GM23338 (cell line): ENCODE measurements at regions not wholly inside any gene's neighbourhood (a gene's known extent, or its start where the extent isn't known, plus 50 kb on each side); places are given as distances from the start of the nearest gene placed in this dataset.

ENCODE experiments used
- ATAC-seq: fragments of 200-7000 bp; cut with Tn5 transposase; 3 replicates; pipeline ENCODE4 v1.9.1; 2020
- DNase-seq: peaks from one replicate; pipeline ENCODE4 v3.0.0-alpha.2; 2015; ENCODE audit warnings: low spot score
- H2AFZ ChIP-seq: fragments of 200-600 bp; sonication (generic); 2 replicates; pipeline ENCODE4 v1.8.0; 2016; ENCODE audit warnings: antibody characterized with exemption, mild to moderate bottlenecking, moderate library complexity
- H3F3A ChIP-seq: fragments of 200-600 bp; sonication (generic); replicated peaks from 2 replicates; pipeline ENCODE4 v1.8.0; 2017; ENCODE audit warnings: antibody characterized with exemption, mixed run types, low read depth
- H3K27ac ChIP-seq: fragments of 200-600 bp; sonication (generic); 2 replicates; pipeline ENCODE4 v1.6.1; 2016; ENCODE audit warnings: low read depth
- H3K27me3 ChIP-seq: fragments of 200-600 bp; sonication (generic); 2 replicates; pipeline ENCODE4 v1.8.0; 2016; ENCODE audit warnings: mild to moderate bottlenecking, mixed run types, moderate library complexity; ENCODE audit not compliant: insufficient read depth
- H3K36me3 ChIP-seq: fragments of 200-600 bp; sonication (generic); 2 replicates; pipeline ENCODE4 v1.8.0; 2016; ENCODE audit warnings: mild to moderate bottlenecking; ENCODE audit not compliant: insufficient read depth
- H3K4me1 ChIP-seq: fragments of 200-600 bp; sonication (generic); 2 replicates; pipeline ENCODE4 v1.8.0; 2016; ENCODE audit warnings: mild to moderate bottlenecking, moderate library complexity; ENCODE audit not compliant: insufficient read depth
- H3K4me2 ChIP-seq: fragments of 200-600 bp; sonication (generic); 2 replicates; pipeline ENCODE4 v1.7.1; 2017; ENCODE audit warnings: mixed run types
- H3K4me3 ChIP-seq: fragments of 200-600 bp; sonication (generic); 2 replicates; pipeline ENCODE4 v1.6.1; 2016; ENCODE audit warnings: mixed run types
- H3K79me2 ChIP-seq: fragments of 200-600 bp; sonication (generic); replicated peaks from 2 replicates; pipeline ENCODE4 v1.8.0; 2017; ENCODE audit warnings: mild to moderate bottlenecking; ENCODE audit not compliant: insufficient read depth
- H3K9me2 ChIP-seq: fragments of 200-600 bp; sonication (generic); 2 replicates; pipeline ENCODE4 v1.8.0; 2017; ENCODE audit not compliant: insufficient read depth
- H4K20me1 ChIP-seq: fragments of 200-600 bp; sonication (generic); replicated peaks from 2 replicates; pipeline ENCODE4 v1.8.0; 2017; ENCODE audit warnings: mild to moderate bottlenecking; ENCODE audit not compliant: insufficient read depth
- H3K27ac Mint-ChIP-seq: 2 replicates; pipeline ENCODE4 v1.8.0; 2020; ENCODE audit warnings: inconsistent platforms, mild to moderate bottlenecking, moderate library complexity, mixed read lengths
- H3K27me3 Mint-ChIP-seq: 3 replicates; pipeline ENCODE4 v1.8.0; 2022; ENCODE audit warnings: low read depth, mild to moderate bottlenecking, moderate library complexity, mixed read lengths, inconsistent platforms; ENCODE audit not compliant: insufficient read depth, poor library complexity
- H3K36me3 Mint-ChIP-seq: 3 replicates; pipeline ENCODE4 v1.8.0; 2021; ENCODE audit warnings: low read depth, mild to moderate bottlenecking, inconsistent platforms, moderate library complexity, mixed read lengths
- H3K4me1 Mint-ChIP-seq: 3 replicates; pipeline ENCODE4 v1.8.0; 2020; ENCODE audit warnings: mild to moderate bottlenecking, inconsistent platforms, mixed read lengths
- H3K4me3 Mint-ChIP-seq: 3 replicates; pipeline ENCODE4 v1.8.0; 2021; ENCODE audit warnings: moderate library complexity, mild to moderate bottlenecking, inconsistent platforms, mixed read lengths
- H3K9me3 Mint-ChIP-seq: 3 replicates; pipeline ENCODE4 v1.8.0; 2020; ENCODE audit warnings: moderate library complexity, mild to moderate bottlenecking, inconsistent platforms, mixed read lengths
- EZH2 ChIP-seq: fragments of 200-600 bp; sonication (generic); IDR thresholded peaks from one replicate; pipeline ENCODE4 v1.8.0; 2017; ENCODE audit warnings: antibody characterized with exemption, mild to moderate bottlenecking, low read depth; ENCODE audit not compliant: unreplicated experiment
- EZH2phosphoT487 ChIP-seq: fragments of 200-600 bp; sonication (generic); IDR thresholded peaks from one replicate; pipeline ENCODE4 v1.8.1; 2018; ENCODE audit warnings: antibody characterized with exemption; ENCODE audit not compliant: unreplicated experiment
- JUNB ChIP-seq: IDR thresholded peaks from one replicate; pipeline ENCODE4 v1.6.1; 2016; ENCODE audit warnings: antibody characterized with exemption; ENCODE audit not compliant: unreplicated experiment
- NANOG ChIP-seq: IDR thresholded peaks from 2 replicates; pipeline ENCODE4 v1.6.1; 2016; ENCODE audit warnings: antibody characterized with exemption, borderline replicate concordance
- POLR2AphosphoS5 ChIP-seq: IDR thresholded peaks from 2 replicates; pipeline ENCODE4 v1.6.1; 2016; ENCODE audit warnings: antibody characterized with exemption, low read depth
- REST ChIP-seq: IDR thresholded peaks from one replicate; pipeline ENCODE4 v1.6.1; 2018; ENCODE audit warnings: antibody characterized with exemption; ENCODE audit not compliant: unreplicated experiment
- STAT1 ChIP-seq: IDR thresholded peaks from one replicate; pipeline ENCODE4 v1.6.1; 2016; ENCODE audit warnings: antibody characterized with exemption; ENCODE audit not compliant: unreplicated experiment
- ZNF114 ChIP-seq: fragments of 250-450 bp; sonication (Bioruptor Pico); IDR thresholded peaks from 2 replicates; pipeline ENCODE4 v1.5.0; 2020; ENCODE audit warnings: mild to moderate bottlenecking, moderate library complexity
- ZNF331 ChIP-seq: fragments of 250-450 bp; sonication (Bioruptor Pico); IDR thresholded peaks from 2 replicates; pipeline ENCODE4 v1.5.0; 2020; ENCODE audit warnings: low read depth, mild to moderate bottlenecking, moderate library complexity
- TF ChIP-seq, protein P1 (sequence below): IDR thresholded peaks from 2 replicates; pipeline ENCODE4 v1.6.1; 2016; ENCODE audit warnings: antibody characterized with exemption
- TF ChIP-seq, protein P2 (sequence below), 2 experiments: fragments of 200-600 bp in 1 of 2; sonication (generic) in 1 of 2; conservative IDR thresholded peaks; 2 replicates each; pipeline versions ENCODE4 v1.5.1 to v1.6.1; 2016 to 2017; ENCODE audit warnings: antibody characterized with exemption in 2 of 2, low read depth in 2 of 2, mild to moderate bottlenecking in 2 of 2, moderate library complexity in 1 of 2

GRCh38 chr13:60696602-60697001, 299.6 kb downstream of the TDRD3 start:
- DNase-seq: peak; percentile 18
- TF ChIP-seq, protein P1, sequence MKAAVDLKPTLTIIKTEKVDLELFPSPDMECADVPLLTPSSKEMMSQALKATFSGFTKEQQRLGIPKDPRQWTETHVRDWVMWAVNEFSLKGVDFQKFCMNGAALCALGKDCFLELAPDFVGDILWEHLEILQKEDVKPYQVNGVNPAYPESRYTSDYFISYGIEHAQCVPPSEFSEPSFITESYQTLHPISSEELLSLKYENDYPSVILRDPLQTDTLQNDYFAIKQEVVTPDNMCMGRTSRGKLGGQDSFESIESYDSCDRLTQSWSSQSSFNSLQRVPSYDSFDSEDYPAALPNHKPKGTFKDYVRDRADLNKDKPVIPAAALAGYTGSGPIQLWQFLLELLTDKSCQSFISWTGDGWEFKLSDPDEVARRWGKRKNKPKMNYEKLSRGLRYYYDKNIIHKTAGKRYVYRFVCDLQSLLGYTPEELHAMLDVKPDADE: 0 out of 2 replicates have a peak, but pooled peaks have one; percentile 28
- TF ChIP-seq STAT1: no peak
- no peak for TF ChIP-seq EZH2phosphoT487
- Mint-ChIP-seq H3K36me3 (no peaks in the 10 kb centered on the region), H3K4me3 (no peak overlapping the region), H3K9me3 (no peaks in the 10 kb centered on the region), H3K27ac (peak overlapping the region; percentile 33; the same call in 1 of the 2 replicates), H3K27me3 (no peaks in the 10 kb centered on the region), H3K4me1 (peaks cover 26% of the 10 kb centered on the region)
- Histone ChIP-seq H3K27me3 (no peaks in the 10 kb centered on the region), H3K9me2 (no peaks in the 10 kb centered on the region), H4K20me1 (no peaks in the 10 kb centered on the region), H3K4me3 (peak overlapping the region; percentile 6; the same call in 1 of the 2 replicates), H3K36me3 (no peaks in the 10 kb centered on the region), H3K4me2 (peak overlapping the region; percentile 22; the same call in 1 of the 2 replicates), H3K79me2 (no peaks in the 10 kb centered on the region), H2AFZ (no peak overlapping the region), H3K27ac (peak overlapping the region; percentile 8; the same call in 1 of the 2 replicates), H3K4me1 (peaks cover 7% of the 10 kb centered on the region), H3F3A (no peaks in the 10 kb centered on the region)
- ATAC-seq: peak; percentile 50; the same call in 2 of the 3 replicates

GRCh38 chr13:60691268-60691667, 294.2 kb downstream of the TDRD3 start:
- H3K27ac ChIP-seq: no peak overlapping the region
- H3K9me2 ChIP-seq: peaks cover 4% of the 10 kb centered on the region; the same call in 1 of the 2 replicates
- DNase-seq (no peak), ATAC-seq (no peak)
- H3K4me3 ChIP-seq: no peak overlapping the region
- no peak overlapping the region for H3K4me2 ChIP-seq
- peaks cover 4% of the 10 kb centered on the region for H3K4me1 Mint-ChIP-seq
- H2AFZ ChIP-seq: peak overlapping the region; percentile 35; the same call in 1 of the 2 replicates
- no peaks in the 10 kb centered on the region for H3F3A ChIP-seq
- H3K27me3 Mint-ChIP-seq: no peaks in the 10 kb centered on the region
- no peaks in the 10 kb centered on the region for H4K20me1 ChIP-seq
- H3K27me3 ChIP-seq: no peaks in the 10 kb centered on the region
- no peaks in the 10 kb centered on the region; the same call in 2 of the 3 replicates for H3K9me3 Mint-ChIP-seq
- H3K79me2 ChIP-seq: no peaks in the 10 kb centered on the region
- H3K27ac Mint-ChIP-seq: no peak overlapping the region
- H3K36me3 Mint-ChIP-seq: no peaks in the 10 kb centered on the region
- H3K4me3 Mint-ChIP-seq: no peak overlapping the region
- no peaks in the 10 kb centered on the region; the same call in 1 of the 2 replicates for H3K36me3 ChIP-seq
- peaks cover under 1% of the 10 kb centered on the region; the same call in 1 of the 2 replicates for H3K4me1 ChIP-seq
- TF ChIP-seq, protein P2, sequence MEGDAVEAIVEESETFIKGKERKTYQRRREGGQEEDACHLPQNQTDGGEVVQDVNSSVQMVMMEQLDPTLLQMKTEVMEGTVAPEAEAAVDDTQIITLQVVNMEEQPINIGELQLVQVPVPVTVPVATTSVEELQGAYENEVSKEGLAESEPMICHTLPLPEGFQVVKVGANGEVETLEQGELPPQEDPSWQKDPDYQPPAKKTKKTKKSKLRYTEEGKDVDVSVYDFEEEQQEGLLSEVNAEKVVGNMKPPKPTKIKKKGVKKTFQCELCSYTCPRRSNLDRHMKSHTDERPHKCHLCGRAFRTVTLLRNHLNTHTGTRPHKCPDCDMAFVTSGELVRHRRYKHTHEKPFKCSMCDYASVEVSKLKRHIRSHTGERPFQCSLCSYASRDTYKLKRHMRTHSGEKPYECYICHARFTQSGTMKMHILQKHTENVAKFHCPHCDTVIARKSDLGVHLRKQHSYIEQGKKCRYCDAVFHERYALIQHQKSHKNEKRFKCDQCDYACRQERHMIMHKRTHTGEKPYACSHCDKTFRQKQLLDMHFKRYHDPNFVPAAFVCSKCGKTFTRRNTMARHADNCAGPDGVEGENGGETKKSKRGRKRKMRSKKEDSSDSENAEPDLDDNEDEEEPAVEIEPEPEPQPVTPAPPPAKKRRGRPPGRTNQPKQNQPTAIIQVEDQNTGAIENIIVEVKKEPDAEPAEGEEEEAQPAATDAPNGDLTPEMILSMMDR (conservative IDR thresholded peaks at IDR 0.05; ENCODE audit: low read depth in 2 of 2): no peak
- no peak for TF ChIP-seq ZNF114 (CRISPR knock-in tag)
- TF ChIP-seq REST: no peak
- TF ChIP-seq ZNF331 (CRISPR knock-in tag): no peak
- no peak for TF ChIP-seq EZH2
- no peak for TF ChIP-seq JUNB
- TF ChIP-seq POLR2AphosphoS5: no peak
- TF ChIP-seq NANOG: no peak
